ENCODE measurements at regions not wholly inside any gene's neighbourhood (a gene's known extent, or its start where the extent isn't known, plus 50 kb on each side); places are given as distances from the start of the nearest gene placed in this dataset.

- no peak for DNase-seq (ENCODE audit: low spot score)
Observed at GRCh38 chr15:69712991-69713390, 260.4 kb downstream of the RPLP1 start.

- no peak for DNase-seq (ENCODE audit: low spot score)
Observed at GRCh38 chr15:69713726-69714559, 261.3 kb downstream of the RPLP1 start.

GRCh38 chr15:69715210-69715609 is 262.6 kb downstream of the RPLP1 start:
- DNase-seq (ENCODE audit: low spot score): no peak

GRCh38 chr15:69718436-69718835 is 265.8 kb downstream of the RPLP1 start:
- no peak for DNase-seq (ENCODE audit: low spot score)

- DNase-seq (ENCODE audit: low spot score): peak; percentile 36
Observed at GRCh38 chr15:69718916-69719315, 266.3 kb downstream of the RPLP1 start.

- DNase-seq (ENCODE audit: low spot score): no peak
Observed at GRCh38 chr15:69719527-69720240, 267.1 kb downstream of the RPLP1 start.

- no peak for DNase-seq (ENCODE audit: low spot score)
Observed at GRCh38 chr15:69720536-69720935, 267.9 kb downstream of the RPLP1 start.

GRCh38 chr15:69722924-69723323 is 270.3 kb downstream of the RPLP1 start:
- DNase-seq (ENCODE audit: low spot score): no peak

GRCh38 chr15:69723404-69724096 is 270.9 kb downstream of the RPLP1 start:
- no peak for DNase-seq (ENCODE audit: low spot score)

GRCh38 chr15:69724333-69724732 is 271.7 kb downstream of the RPLP1 start:
- DNase-seq (ENCODE audit: low spot score): no peak

- DNase-seq (ENCODE audit: low spot score): no peak
Observed at GRCh38 chr15:69725275-69725674, 272.7 kb downstream of the RPLP1 start.

GRCh38 chr15:69725957-69726356 is 273.3 kb downstream of the RPLP1 start:
- peak; percentile 42 for DNase-seq (ENCODE audit: low spot score)

GRCh38 chr15:69727121-69727924 is 274.7 kb downstream of the RPLP1 start:
- DNase-seq (ENCODE audit: low spot score): no peak

GRCh38 chr15:69729167-69729748 is 276.6 kb downstream of the RPLP1 start:
- no peak for DNase-seq (ENCODE audit: low spot score)

GRCh38 chr15:69730281-69731080 is 277.9 kb downstream of the RPLP1 start:
- no peak for DNase-seq (ENCODE audit: low spot score)

- DNase-seq (ENCODE audit: low spot score): no peak
Observed at GRCh38 chr15:69731081-69731330, 278.4 kb downstream of the RPLP1 start.

- no peak for DNase-seq (ENCODE audit: low spot score)
Observed at GRCh38 chr15:69731581-69731980, 279.0 kb downstream of the RPLP1 start.

GRCh38 chr15:69732133-69732532 is 279.5 kb downstream of the RPLP1 start:
- no peak for DNase-seq (ENCODE audit: low spot score)

- no peak for DNase-seq (ENCODE audit: low spot score)
Observed at GRCh38 chr15:69734699-69735098, 282.1 kb downstream of the RPLP1 start.

- no peak for DNase-seq (ENCODE audit: low spot score)
Observed at GRCh38 chr15:69735121-69735520, 282.5 kb downstream of the RPLP1 start.

GRCh38 chr15:69736161-69736560 is 283.5 kb downstream of the RPLP1 start:
- DNase-seq (ENCODE audit: low spot score): no peak

Measured in globus pallidus (tissue), 1 donor.